GM23338 (cell line): ENCODE measurements at regions not wholly inside any gene's neighbourhood (a gene's known extent, or its start where the extent isn't known, plus 50 kb on each side); places are given as distances from the start of the nearest gene placed in this dataset.
A peak's percentile ranks its signal among the peaks of the same experiment; 100 is the strongest.
"Not testable (repeated sequence)": the region's sequence is repeated elsewhere in the genome, so short reads cannot be mapped to it uniquely, and the experiment has no call there.

Source experiments
- ATAC-seq: fragments of 200-7000 bp; cut with Tn5 transposase; 3 replicates; pipeline ENCODE4 v1.9.1; 2020
- DNase-seq: peaks from one replicate; pipeline ENCODE4 v3.0.0-alpha.2; 2015; ENCODE audit warnings: low spot score
- H2AFZ ChIP-seq: fragments of 200-600 bp; sonication (generic); 2 replicates; pipeline ENCODE4 v1.8.0; 2016; ENCODE audit warnings: antibody characterized with exemption, mild to moderate bottlenecking, moderate library complexity
- H3F3A ChIP-seq: fragments of 200-600 bp; sonication (generic); replicated peaks from 2 replicates; pipeline ENCODE4 v1.8.0; 2017; ENCODE audit warnings: antibody characterized with exemption, mixed run types, low read depth
- H3K27ac ChIP-seq: fragments of 200-600 bp; sonication (generic); 2 replicates; pipeline ENCODE4 v1.6.1; 2016; ENCODE audit warnings: low read depth
- H3K27me3 ChIP-seq: fragments of 200-600 bp; sonication (generic); 2 replicates; pipeline ENCODE4 v1.8.0; 2016; ENCODE audit warnings: mild to moderate bottlenecking, mixed run types, moderate library complexity; ENCODE audit not compliant: insufficient read depth
- H3K36me3 ChIP-seq: fragments of 200-600 bp; sonication (generic); 2 replicates; pipeline ENCODE4 v1.8.0; 2016; ENCODE audit warnings: mild to moderate bottlenecking; ENCODE audit not compliant: insufficient read depth
- H3K4me1 ChIP-seq: fragments of 200-600 bp; sonication (generic); 2 replicates; pipeline ENCODE4 v1.8.0; 2016; ENCODE audit warnings: mild to moderate bottlenecking, moderate library complexity; ENCODE audit not compliant: insufficient read depth
- H3K4me2 ChIP-seq: fragments of 200-600 bp; sonication (generic); 2 replicates; pipeline ENCODE4 v1.7.1; 2017; ENCODE audit warnings: mixed run types
- H3K4me3 ChIP-seq: fragments of 200-600 bp; sonication (generic); 2 replicates; pipeline ENCODE4 v1.6.1; 2016; ENCODE audit warnings: mixed run types
- H3K79me2 ChIP-seq: fragments of 200-600 bp; sonication (generic); replicated peaks from 2 replicates; pipeline ENCODE4 v1.8.0; 2017; ENCODE audit warnings: mild to moderate bottlenecking; ENCODE audit not compliant: insufficient read depth
- H3K9me2 ChIP-seq: fragments of 200-600 bp; sonication (generic); 2 replicates; pipeline ENCODE4 v1.8.0; 2017; ENCODE audit not compliant: insufficient read depth
- H4K20me1 ChIP-seq: fragments of 200-600 bp; sonication (generic); replicated peaks from 2 replicates; pipeline ENCODE4 v1.8.0; 2017; ENCODE audit warnings: mild to moderate bottlenecking; ENCODE audit not compliant: insufficient read depth
- H3K27ac Mint-ChIP-seq: 2 replicates; pipeline ENCODE4 v1.8.0; 2020; ENCODE audit warnings: inconsistent platforms, mild to moderate bottlenecking, moderate library complexity, mixed read lengths
- H3K27me3 Mint-ChIP-seq: 3 replicates; pipeline ENCODE4 v1.8.0; 2022; ENCODE audit warnings: low read depth, mild to moderate bottlenecking, moderate library complexity, mixed read lengths, inconsistent platforms; ENCODE audit not compliant: insufficient read depth, poor library complexity
- H3K36me3 Mint-ChIP-seq: 3 replicates; pipeline ENCODE4 v1.8.0; 2021; ENCODE audit warnings: low read depth, mild to moderate bottlenecking, inconsistent platforms, moderate library complexity, mixed read lengths
- H3K4me1 Mint-ChIP-seq: 3 replicates; pipeline ENCODE4 v1.8.0; 2020; ENCODE audit warnings: mild to moderate bottlenecking, inconsistent platforms, mixed read lengths
- H3K4me3 Mint-ChIP-seq: 3 replicates; pipeline ENCODE4 v1.8.0; 2021; ENCODE audit warnings: moderate library complexity, mild to moderate bottlenecking, inconsistent platforms, mixed read lengths
- H3K9me3 Mint-ChIP-seq: 3 replicates; pipeline ENCODE4 v1.8.0; 2020; ENCODE audit warnings: moderate library complexity, mild to moderate bottlenecking, inconsistent platforms, mixed read lengths
- EZH2 ChIP-seq: fragments of 200-600 bp; sonication (generic); IDR thresholded peaks from one replicate; pipeline ENCODE4 v1.8.0; 2017; ENCODE audit warnings: antibody characterized with exemption, mild to moderate bottlenecking, low read depth; ENCODE audit not compliant: unreplicated experiment
- POLR2AphosphoS5 ChIP-seq: IDR thresholded peaks from 2 replicates; pipeline ENCODE4 v1.6.1; 2016; ENCODE audit warnings: antibody characterized with exemption, low read depth
- ZNF114 ChIP-seq: fragments of 250-450 bp; sonication (Bioruptor Pico); IDR thresholded peaks from 2 replicates; pipeline ENCODE4 v1.5.0; 2020; ENCODE audit warnings: mild to moderate bottlenecking, moderate library complexity
- ZNF331 ChIP-seq: fragments of 250-450 bp; sonication (Bioruptor Pico); IDR thresholded peaks from 2 replicates; pipeline ENCODE4 v1.5.0; 2020; ENCODE audit warnings: low read depth, mild to moderate bottlenecking, moderate library complexity
- TF ChIP-seq, protein P1 (sequence below), 2 experiments: fragments of 200-600 bp in 1 of 2; sonication (generic) in 1 of 2; conservative IDR thresholded peaks; 2 replicates each; pipeline versions ENCODE4 v1.5.1 to v1.6.1; 2016 to 2017; ENCODE audit warnings: antibody characterized with exemption in 2 of 2, low read depth in 2 of 2, mild to moderate bottlenecking in 2 of 2, moderate library complexity in 1 of 2
- TF ChIP-seq, protein P2 (sequence below): IDR thresholded peaks from one replicate; pipeline ENCODE4 v1.6.1; 2018; ENCODE audit warnings: antibody characterized with exemption; ENCODE audit not compliant: unreplicated experiment
- TF ChIP-seq, protein P3 (sequence below): fragments of 250-450 bp; sonication (Bioruptor Pico); IDR thresholded peaks from 2 replicates; pipeline ENCODE4 v1.5.0; 2020; ENCODE audit warnings: mild to moderate bottlenecking, moderate library complexity

DNA sequence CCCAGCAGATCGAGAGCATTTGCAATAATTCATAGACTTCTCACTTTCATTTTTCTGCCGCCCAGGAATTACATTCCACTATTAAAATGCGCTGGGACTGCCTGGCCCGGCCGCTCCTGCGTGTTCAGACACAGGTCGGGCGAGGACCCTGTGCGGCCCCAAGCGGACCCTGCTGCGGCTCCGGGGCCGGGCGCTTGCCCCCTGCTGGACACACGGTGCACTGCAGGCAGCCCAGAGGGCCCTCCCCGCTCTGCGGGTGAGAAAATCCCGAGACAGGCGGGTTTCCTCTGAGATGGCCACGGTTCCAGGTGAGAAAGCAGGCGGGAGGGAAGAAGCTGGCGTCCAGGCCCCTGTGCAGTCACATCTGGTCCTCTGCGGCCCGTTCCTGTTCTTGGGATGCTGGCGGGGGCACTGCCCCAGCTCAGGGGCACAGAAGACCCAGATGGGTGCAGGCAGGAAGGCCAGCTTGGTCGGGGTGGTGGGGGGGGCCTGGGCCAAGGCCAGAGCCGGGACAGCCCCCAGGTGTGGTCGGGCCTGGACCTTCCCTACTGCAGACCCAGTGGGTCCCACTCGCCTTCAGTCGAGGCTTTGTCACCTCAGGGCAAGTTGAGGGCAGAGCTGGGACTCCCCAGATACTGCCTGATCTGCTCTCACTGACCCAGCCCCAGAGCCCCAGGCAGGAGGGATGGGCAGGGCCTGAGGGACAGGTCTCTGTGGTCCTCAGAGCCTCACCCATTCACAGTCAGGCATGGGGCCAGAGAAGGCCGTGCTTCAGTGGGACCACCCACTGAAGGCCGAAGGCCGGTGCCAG, 135.1 kb downstream of the FAM53A start:
- not testable (repeated sequence) for H3K4me2 ChIP-seq, H3K27ac Mint-ChIP-seq
- TF ChIP-seq, protein P1, sequence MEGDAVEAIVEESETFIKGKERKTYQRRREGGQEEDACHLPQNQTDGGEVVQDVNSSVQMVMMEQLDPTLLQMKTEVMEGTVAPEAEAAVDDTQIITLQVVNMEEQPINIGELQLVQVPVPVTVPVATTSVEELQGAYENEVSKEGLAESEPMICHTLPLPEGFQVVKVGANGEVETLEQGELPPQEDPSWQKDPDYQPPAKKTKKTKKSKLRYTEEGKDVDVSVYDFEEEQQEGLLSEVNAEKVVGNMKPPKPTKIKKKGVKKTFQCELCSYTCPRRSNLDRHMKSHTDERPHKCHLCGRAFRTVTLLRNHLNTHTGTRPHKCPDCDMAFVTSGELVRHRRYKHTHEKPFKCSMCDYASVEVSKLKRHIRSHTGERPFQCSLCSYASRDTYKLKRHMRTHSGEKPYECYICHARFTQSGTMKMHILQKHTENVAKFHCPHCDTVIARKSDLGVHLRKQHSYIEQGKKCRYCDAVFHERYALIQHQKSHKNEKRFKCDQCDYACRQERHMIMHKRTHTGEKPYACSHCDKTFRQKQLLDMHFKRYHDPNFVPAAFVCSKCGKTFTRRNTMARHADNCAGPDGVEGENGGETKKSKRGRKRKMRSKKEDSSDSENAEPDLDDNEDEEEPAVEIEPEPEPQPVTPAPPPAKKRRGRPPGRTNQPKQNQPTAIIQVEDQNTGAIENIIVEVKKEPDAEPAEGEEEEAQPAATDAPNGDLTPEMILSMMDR (conservative IDR thresholded peaks at IDR 0.05; ENCODE audit: low read depth in 2 of 2): peak; percentile 69 to 77

DNA sequence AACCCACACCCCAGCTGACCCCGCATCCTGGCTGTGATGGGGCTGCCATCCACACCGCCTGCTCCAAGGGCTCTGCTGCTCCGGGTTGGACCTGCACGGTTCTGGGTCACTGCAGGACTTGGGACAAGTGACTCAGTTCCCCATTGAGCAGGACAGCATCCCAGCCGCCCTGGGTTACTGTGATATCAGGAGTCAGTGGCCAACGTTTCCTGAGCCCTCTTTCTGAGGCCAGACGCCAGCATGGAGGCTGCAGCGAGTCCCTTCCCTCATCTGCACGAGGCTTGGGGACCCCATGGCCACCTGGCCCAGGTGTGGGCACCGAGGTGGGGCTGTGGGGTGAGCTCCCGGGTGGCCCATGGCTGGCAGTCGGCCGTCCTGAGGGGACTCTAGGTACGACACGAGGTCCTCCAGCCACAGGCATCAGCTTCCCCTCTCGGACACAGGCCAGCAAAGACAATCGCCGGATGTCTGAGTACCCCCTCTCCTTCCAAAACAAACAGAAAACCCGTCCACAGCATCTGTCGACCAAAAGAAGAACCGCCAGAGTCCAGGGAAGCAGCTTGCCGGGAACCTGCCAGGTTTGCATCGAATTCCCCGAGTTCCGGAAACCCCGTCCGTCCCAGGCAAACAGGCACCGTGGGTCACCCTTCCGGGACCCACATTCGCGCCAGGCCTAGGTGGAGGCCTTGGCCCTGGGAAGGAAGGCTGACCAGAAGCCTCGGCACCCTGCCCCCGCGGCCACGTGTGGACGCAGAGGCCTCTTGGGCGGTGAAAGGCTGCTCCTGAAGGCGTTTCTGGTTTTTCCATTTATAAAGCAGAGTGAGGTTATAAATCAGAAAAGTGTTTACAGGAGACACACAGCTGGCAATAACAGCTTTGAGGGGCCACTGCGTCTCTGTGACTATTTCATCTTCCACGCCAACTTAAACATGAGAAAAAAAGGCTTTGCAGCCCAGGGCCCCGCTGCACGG, 136.0 kb downstream of the FAM53A start:
- Histone ChIP-seq H3K27ac (no peak overlapping the region), H2AFZ (no peak overlapping the region), H4K20me1 (no peaks in the 10 kb centered on the region), H3K4me3 (no peak overlapping the region), H3K79me2 (no peaks in the 10 kb centered on the region), H3K9me2 (no peaks in the 10 kb centered on the region), H3K36me3 (no peaks in the 10 kb centered on the region), H3F3A (no peaks in the 10 kb centered on the region), H3K27me3 (no peaks in the 10 kb centered on the region), H3K4me2 (no peak overlapping the region), H3K4me1 (no peaks in the 10 kb centered on the region)
- peaks cover 6% of the 10 kb centered on the region for H3K27me3 Mint-ChIP-seq
- H3K4me3 Mint-ChIP-seq: no peak overlapping the region
- no peak overlapping the region for H3K27ac Mint-ChIP-seq
- ATAC-seq (peak; percentile 25), DNase-seq (peak; percentile 27)
- H3K9me3 Mint-ChIP-seq: no peaks in the 10 kb centered on the region; the same call in 2 of the 3 replicates
- no peaks in the 10 kb centered on the region for H3K36me3 Mint-ChIP-seq
- peaks cover 3% of the 10 kb centered on the region; the same call in 2 of the 3 replicates for H3K4me1 Mint-ChIP-seq
- TF ChIP-seq EZH2 (no peak), ZNF331 (CRISPR knock-in tag) (no peak), POLR2AphosphoS5 (no peak), ZNF114 (CRISPR knock-in tag) (no peak)
- TF ChIP-seq, protein P2, sequence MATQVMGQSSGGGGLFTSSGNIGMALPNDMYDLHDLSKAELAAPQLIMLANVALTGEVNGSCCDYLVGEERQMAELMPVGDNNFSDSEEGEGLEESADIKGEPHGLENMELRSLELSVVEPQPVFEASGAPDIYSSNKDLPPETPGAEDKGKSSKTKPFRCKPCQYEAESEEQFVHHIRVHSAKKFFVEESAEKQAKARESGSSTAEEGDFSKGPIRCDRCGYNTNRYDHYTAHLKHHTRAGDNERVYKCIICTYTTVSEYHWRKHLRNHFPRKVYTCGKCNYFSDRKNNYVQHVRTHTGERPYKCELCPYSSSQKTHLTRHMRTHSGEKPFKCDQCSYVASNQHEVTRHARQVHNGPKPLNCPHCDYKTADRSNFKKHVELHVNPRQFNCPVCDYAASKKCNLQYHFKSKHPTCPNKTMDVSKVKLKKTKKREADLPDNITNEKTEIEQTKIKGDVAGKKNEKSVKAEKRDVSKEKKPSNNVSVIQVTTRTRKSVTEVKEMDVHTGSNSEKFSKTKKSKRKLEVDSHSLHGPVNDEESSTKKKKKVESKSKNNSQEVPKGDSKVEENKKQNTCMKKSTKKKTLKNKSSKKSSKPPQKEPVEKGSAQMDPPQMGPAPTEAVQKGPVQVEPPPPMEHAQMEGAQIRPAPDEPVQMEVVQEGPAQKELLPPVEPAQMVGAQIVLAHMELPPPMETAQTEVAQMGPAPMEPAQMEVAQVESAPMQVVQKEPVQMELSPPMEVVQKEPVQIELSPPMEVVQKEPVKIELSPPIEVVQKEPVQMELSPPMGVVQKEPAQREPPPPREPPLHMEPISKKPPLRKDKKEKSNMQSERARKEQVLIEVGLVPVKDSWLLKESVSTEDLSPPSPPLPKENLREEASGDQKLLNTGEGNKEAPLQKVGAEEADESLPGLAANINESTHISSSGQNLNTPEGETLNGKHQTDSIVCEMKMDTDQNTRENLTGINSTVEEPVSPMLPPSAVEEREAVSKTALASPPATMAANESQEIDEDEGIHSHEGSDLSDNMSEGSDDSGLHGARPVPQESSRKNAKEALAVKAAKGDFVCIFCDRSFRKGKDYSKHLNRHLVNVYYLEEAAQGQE: no peak
- TF ChIP-seq, protein P3, sequence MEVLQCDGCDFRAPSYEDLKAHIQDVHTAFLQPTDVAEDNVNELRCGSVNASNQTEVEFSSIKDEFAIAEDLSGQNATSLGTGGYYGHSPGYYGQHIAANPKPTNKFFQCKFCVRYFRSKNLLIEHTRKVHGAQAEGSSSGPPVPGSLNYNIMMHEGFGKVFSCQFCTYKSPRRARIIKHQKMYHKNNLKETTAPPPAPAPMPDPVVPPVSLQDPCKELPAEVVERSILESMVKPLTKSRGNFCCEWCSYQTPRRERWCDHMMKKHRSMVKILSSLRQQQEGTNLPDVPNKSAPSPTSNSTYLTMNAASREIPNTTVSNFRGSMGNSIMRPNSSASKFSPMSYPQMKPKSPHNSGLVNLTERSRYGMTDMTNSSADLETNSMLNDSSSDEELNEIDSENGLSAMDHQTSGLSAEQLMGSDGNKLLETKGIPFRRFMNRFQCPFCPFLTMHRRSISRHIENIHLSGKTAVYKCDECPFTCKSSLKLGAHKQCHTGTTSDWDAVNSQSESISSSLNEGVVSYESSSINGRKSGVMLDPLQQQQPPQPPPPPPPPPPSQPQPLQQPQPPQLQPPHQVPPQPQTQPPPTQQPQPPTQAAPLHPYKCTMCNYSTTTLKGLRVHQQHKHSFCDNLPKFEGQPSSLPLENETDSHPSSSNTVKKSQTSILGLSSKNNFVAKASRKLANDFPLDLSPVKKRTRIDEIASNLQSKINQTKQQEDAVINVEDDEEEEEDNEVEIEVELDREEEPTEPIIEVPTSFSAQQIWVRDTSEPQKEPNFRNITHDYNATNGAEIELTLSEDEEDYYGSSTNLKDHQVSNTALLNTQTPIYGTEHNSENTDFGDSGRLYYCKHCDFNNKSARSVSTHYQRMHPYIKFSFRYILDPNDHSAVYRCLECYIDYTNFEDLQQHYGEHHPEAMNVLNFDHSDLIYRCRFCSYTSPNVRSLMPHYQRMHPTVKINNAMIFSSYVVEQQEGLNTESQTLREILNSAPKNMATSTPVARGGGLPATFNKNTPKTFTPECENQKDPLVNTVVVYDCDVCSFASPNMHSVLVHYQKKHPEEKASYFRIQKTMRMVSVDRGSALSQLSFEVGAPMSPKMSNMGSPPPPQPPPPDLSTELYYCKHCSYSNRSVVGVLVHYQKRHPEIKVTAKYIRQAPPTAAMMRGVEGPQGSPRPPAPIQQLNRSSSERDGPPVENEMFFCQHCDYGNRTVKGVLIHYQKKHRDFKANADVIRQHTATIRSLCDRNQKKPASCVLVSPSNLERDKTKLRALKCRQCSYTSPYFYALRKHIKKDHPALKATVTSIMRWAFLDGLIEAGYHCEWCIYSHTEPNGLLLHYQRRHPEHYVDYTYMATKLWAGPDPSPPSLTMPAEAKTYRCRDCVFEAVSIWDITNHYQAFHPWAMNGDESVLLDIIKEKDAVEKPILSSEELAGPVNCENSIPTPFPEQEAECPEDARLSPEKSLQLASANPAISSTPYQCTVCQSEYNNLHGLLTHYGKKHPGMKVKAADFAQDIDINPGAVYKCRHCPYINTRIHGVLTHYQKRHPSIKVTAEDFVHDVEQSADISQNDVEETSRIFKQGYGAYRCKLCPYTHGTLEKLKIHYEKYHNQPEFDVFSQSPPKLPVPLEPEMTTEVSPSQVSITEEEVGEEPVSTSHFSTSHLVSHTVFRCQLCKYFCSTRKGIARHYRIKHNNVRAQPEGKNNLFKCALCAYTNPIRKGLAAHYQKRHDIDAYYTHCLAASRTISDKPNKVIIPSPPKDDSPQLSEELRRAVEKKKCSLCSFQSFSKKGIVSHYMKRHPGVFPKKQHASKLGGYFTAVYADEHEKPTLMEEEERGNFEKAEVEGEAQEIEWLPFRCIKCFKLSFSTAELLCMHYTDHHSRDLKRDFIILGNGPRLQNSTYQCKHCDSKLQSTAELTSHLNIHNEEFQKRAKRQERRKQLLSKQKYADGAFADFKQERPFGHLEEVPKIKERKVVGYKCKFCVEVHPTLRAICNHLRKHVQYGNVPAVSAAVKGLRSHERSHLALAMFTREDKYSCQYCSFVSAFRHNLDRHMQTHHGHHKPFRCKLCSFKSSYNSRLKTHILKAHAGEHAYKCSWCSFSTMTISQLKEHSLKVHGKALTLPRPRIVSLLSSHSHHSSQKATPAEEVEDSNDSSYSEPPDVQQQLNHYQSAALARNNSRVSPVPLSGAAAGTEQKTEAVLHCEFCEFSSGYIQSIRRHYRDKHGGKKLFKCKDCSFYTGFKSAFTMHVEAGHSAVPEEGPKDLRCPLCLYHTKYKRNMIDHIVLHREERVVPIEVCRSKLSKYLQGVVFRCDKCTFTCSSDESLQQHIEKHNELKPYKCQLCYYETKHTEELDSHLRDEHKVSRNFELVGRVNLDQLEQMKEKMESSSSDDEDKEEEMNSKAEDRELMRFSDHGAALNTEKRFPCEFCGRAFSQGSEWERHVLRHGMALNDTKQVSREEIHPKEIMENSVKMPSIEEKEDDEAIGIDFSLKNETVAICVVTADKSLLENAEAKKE (CRISPR knock-in tag): no peak

More for the DNA sequence above, 135.1 kb downstream of the FAM53A start:
- not testable (repeated sequence) for H3F3A ChIP-seq, H3K4me3 Mint-ChIP-seq, H3K27me3 Mint-ChIP-seq, H3K27ac ChIP-seq, H3K4me3 ChIP-seq, H3K36me3 Mint-ChIP-seq, H3K9me3 Mint-ChIP-seq, H3K4me1 Mint-ChIP-seq, H3K27me3 ChIP-seq, H3K4me1 ChIP-seq, H3K9me2 ChIP-seq, H4K20me1 ChIP-seq, H2AFZ ChIP-seq, H3K79me2 ChIP-seq, H3K36me3 ChIP-seq
- ATAC-seq (peak; percentile 93), DNase-seq (peak; percentile 71)
